ENCODE measurements at regions not wholly inside any gene's neighbourhood (a gene's known extent, or its start where the extent isn't known, plus 50 kb on each side); places are given as distances from the start of the nearest gene placed in this dataset.

- intact Hi-C loops (cut with DNase I, micrococcal nuclease) = no loop called here
- no peaks in the 10 kb centered on the region for H3K36me3 ChIP-seq (ENCODE audit: low read depth)
- no peak for DNase-seq
- H3K4me1 ChIP-seq (ENCODE audit: low read depth) = no peaks in the 10 kb centered on the region
- H3K9me3 ChIP-seq = no peaks in the 10 kb centered on the region
- TF ChIP-seq CTCF (IDR thresholded peaks at IDR 0.05) = no peak
- H3K4me3 ChIP-seq = no peak overlapping the region
- ATAC-seq = no peak
Measured at GRCh38 chr4:157895205-157895604, 277.6 kb downstream of the GASK1B start.

- H3K4me3 ChIP-seq = no peak overlapping the region
- intact Hi-C loops (cut with DNase I, micrococcal nuclease) = no loop called here
- no peaks in the 10 kb centered on the region for H3K9me3 ChIP-seq
- no peak for TF ChIP-seq CTCF (IDR thresholded peaks at IDR 0.05)
- H3K36me3 ChIP-seq (ENCODE audit: low read depth) = no peaks in the 10 kb centered on the region
- H3K4me1 ChIP-seq (ENCODE audit: low read depth) = no peaks in the 10 kb centered on the region
- ATAC-seq = no peak
- DNase-seq = no peak
Measured at GRCh38 chr4:157889788-157890187, 283.0 kb downstream of the GASK1B start.

- no peaks in the 10 kb centered on the region for H3K9me3 ChIP-seq
- ATAC-seq = no peak
- no peak for DNase-seq
- H3K4me1 ChIP-seq (ENCODE audit: low read depth) = no peaks in the 10 kb centered on the region
- intact Hi-C loops (cut with DNase I, micrococcal nuclease) = no loop called here
- H3K4me3 ChIP-seq = no peak overlapping the region
- no peak for TF ChIP-seq CTCF (IDR thresholded peaks at IDR 0.05)
- no peaks in the 10 kb centered on the region for H3K36me3 ChIP-seq (ENCODE audit: low read depth)
Measured at GRCh38 chr4:157888281-157888680, 284.5 kb downstream of the GASK1B start.

GRCh38 chr4:157887316-157887715 is 285.5 kb downstream of the GASK1B start:
- Histone ChIP-seq H3K4me1 (ENCODE audit: low read depth) (no peaks in the 10 kb centered on the region), H3K36me3 (ENCODE audit: low read depth) (no peaks in the 10 kb centered on the region), H3K4me3 (no peak overlapping the region), H3K9me3 (no peaks in the 10 kb centered on the region)
- DNase-seq = no peak
- no peak for ATAC-seq
- intact Hi-C loops (cut with DNase I, micrococcal nuclease) = no loop called here
- no peak for TF ChIP-seq CTCF (IDR thresholded peaks at IDR 0.05)

- Histone ChIP-seq H3K4me1 (ENCODE audit: low read depth) (no peaks in the 10 kb centered on the region), H3K36me3 (ENCODE audit: low read depth) (no peaks in the 10 kb centered on the region), H3K9me3 (no peaks in the 10 kb centered on the region), H3K4me3 (no peak overlapping the region)
- no peak for TF ChIP-seq CTCF (IDR thresholded peaks at IDR 0.05)
- no peak for ATAC-seq
- intact Hi-C loops (cut with DNase I, micrococcal nuclease) = no loop called here
- no peak for DNase-seq
Measured at GRCh38 chr4:157886645-157887044, 286.2 kb downstream of the GASK1B start.

- Histone ChIP-seq H3K4me1 (ENCODE audit: low read depth) (no peaks in the 10 kb centered on the region), H3K36me3 (ENCODE audit: low read depth) (no peaks in the 10 kb centered on the region), H3K9me3 (no peaks in the 10 kb centered on the region), H3K4me3 (no peak overlapping the region)
- no peak for DNase-seq
- no peak for ATAC-seq
- no peak for TF ChIP-seq CTCF (IDR thresholded peaks at IDR 0.05)
- intact Hi-C loops (cut with DNase I, micrococcal nuclease) = no loop called here
Measured at GRCh38 chr4:157885811-157886210, 287.0 kb downstream of the GASK1B start.

All from mucosa of descending colon (tissue), 3 donors.